ENCODE measurements at regions not wholly inside any gene's neighbourhood (a gene's known extent, or its start where the extent isn't known, plus 50 kb on each side); places are given as distances from the start of the nearest gene placed in this dataset.

DNA sequence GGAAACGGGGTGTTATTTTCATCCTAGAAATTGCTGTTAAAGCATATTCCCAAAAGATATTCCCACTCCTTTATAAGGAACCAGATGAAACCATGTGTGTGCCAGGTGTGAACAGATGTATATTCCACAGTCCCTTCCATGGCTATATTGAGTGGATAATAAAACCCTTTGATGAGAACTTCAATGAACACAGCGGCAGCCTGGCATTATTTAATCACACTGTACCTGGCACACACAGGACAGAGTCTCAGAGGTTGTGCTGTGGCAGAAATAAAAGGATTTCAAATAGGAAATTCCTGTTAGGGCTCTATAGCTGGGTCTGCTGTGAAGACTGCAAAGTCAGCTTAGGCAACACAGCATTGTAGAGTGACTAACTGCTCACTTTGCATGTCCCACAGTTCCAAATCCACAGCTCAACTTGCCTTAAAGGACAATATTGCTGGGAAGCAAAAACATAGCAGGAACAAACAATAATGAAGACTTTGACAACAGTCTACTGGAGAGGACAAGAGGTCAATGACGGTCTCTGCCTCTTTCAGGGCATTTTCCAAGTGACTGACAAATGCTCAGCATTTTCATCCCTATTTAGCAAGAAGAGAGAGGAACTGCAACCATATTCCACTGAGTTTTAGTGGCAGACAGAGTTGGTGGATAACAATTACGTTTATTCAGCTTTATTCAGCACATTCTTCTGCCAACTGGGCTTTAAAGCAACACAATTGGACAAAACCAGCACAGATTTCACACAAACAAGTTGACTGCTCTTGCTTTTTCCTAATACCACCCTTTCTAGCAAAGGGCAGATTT, 255.7 kb upstream of the RGMB start:
- TF ChIP-seq PATZ1 (CRISPR knock-in tag; IDR thresholded peaks at IDR 0.05; ENCODE audit: borderline replicate concordance) (no peak), ARNTL (CRISPR knock-in tag; IDR thresholded peaks at IDR 0.05; ENCODE audit: borderline replicate concordance, low read depth) (no peak), RARB (CRISPR knock-in tag; IDR thresholded peaks at IDR 0.05) (no peak)
- no peak for ATAC-seq

DNA sequence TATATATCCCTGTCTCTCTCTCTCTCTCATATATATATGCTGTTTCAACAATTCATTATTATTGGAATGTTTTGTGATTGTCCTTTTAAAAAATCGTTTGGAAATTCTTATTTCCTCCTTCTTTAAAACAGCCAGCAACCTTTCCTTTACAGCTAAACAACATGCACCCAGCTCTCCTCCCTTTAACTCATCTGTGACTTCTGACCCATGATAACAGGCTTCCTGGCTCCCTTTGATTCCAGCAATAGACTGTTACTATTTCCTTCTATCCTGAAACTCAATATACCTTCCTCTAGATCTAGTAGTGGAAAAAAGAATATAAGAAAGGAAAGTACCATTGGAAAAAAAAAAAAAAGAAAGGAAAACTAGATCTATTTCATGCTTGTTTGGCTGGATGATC, 254.7 kb upstream of the RGMB start:
- no peak for ATAC-seq
- TF ChIP-seq ZNF8 (CRISPR knock-in tag; IDR thresholded peaks at IDR 0.05): no peak
- no peak for TF ChIP-seq TOX (CRISPR knock-in tag; IDR thresholded peaks at IDR 0.05; ENCODE audit: borderline replicate concordance)
- TF ChIP-seq, protein P1, sequence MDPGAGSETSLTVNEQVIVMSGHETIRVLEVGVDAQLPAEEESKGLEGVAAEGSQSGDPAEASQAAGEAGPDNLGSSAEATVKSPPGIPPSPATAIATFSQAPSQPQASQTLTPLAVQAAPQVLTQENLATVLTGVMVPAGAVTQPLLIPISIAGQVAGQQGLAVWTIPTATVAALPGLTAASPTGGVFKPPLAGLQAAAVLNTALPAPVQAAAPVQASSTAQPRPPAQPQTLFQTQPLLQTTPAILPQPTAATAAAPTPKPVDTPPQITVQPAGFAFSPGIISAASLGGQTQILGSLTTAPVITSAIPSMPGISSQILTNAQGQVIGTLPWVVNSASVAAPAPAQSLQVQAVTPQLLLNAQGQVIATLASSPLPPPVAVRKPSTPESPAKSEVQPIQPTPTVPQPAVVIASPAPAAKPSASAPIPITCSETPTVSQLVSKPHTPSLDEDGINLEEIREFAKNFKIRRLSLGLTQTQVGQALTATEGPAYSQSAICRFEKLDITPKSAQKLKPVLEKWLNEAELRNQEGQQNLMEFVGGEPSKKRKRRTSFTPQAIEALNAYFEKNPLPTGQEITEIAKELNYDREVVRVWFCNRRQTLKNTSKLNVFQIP (CRISPR knock-in tag; IDR thresholded peaks at IDR 0.05; ENCODE audit: borderline replicate concordance, low read depth): no peak
- TF ChIP-seq ZFP30 (CRISPR knock-in tag; IDR thresholded peaks at IDR 0.05): no peak
- TF ChIP-seq ZC3H10 (CRISPR knock-in tag; IDR thresholded peaks at IDR 0.05): no peak
- no peak for TF ChIP-seq ZNF70 (CRISPR knock-in tag; IDR thresholded peaks at IDR 0.05)
- no peak for TF ChIP-seq PATZ1 (CRISPR knock-in tag; IDR thresholded peaks at IDR 0.05; ENCODE audit: borderline replicate concordance)
- no peak for TF ChIP-seq ARNTL (CRISPR knock-in tag; IDR thresholded peaks at IDR 0.05; ENCODE audit: borderline replicate concordance, low read depth)
- TF ChIP-seq CSDC2 (CRISPR knock-in tag; IDR thresholded peaks at IDR 0.05): no peak
- TF ChIP-seq CREB5 (CRISPR knock-in tag; IDR thresholded peaks at IDR 0.05; ENCODE audit: low read depth): no peak
- no peak for TF ChIP-seq ZFP3 (CRISPR knock-in tag; IDR thresholded peaks at IDR 0.05)
- no peak for TF ChIP-seq OSR1 (CRISPR knock-in tag; IDR thresholded peaks at IDR 0.05)
- TF ChIP-seq TCF4 (CRISPR knock-in tag; IDR thresholded peaks at IDR 0.05; ENCODE audit: borderline replicate concordance): no peak
- TF ChIP-seq ISL1 (CRISPR knock-in tag; IDR thresholded peaks at IDR 0.05): no peak
- TF ChIP-seq CSRNP3 (CRISPR knock-in tag; IDR thresholded peaks at IDR 0.05): no peak
- TF ChIP-seq PPARA (CRISPR knock-in tag; IDR thresholded peaks at IDR 0.05; ENCODE audit: borderline replicate concordance): no peak
- TF ChIP-seq SNAI2 (CRISPR knock-in tag; IDR thresholded peaks at IDR 0.05): no peak
- TF ChIP-seq TSHZ2 (CRISPR knock-in tag; IDR thresholded peaks at IDR 0.05): no peak
- no peak for TF ChIP-seq ZNF565 (CRISPR knock-in tag; conservative IDR thresholded peaks at IDR 0.05; ENCODE audit: low read depth)
